ENCODE measurements at regions not wholly inside any gene's neighbourhood (a gene's known extent, or its start where the extent isn't known, plus 50 kb on each side); places are given as distances from the start of the nearest gene placed in this dataset.

DNA sequence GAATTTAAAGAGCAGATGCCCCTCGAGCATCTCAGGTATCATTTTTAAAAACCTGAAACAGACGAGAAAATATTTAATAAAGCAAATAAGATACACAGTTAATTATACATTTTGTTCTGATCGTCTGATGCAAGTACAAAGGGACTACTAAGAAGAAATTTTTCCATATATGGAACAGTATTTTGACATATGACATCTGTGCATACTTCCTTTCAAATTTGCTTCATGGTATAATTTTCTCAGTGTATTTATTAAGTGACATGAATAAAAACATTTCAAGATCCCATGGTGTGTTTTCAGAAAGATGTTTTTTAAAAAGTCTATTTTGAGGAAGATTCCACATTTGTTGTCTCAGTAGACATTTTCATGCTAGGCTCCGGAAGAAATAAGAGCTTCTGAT lies 208.1 kb downstream of the VGLL3 start:
- TF ChIP-seq EZH2 (IDR thresholded peaks at IDR 0.05; ENCODE audit: insufficient read depth, poor library complexity, severe bottlenecking) (no peak), EZH2phosphoT487 (IDR thresholded peaks at IDR 0.05; ENCODE audit: insufficient read depth, low read depth) (no peak)

All from GM23248 (cell line).